ENCODE measurements at regions not wholly inside any gene's neighbourhood (a gene's known extent, or its start where the extent isn't known, plus 50 kb on each side); places are given as distances from the start of the nearest gene placed in this dataset.
"Not testable (repeated sequence)": the region's sequence is repeated elsewhere in the genome, so short reads cannot be mapped to it uniquely, and the experiment has no call there.

DNA sequence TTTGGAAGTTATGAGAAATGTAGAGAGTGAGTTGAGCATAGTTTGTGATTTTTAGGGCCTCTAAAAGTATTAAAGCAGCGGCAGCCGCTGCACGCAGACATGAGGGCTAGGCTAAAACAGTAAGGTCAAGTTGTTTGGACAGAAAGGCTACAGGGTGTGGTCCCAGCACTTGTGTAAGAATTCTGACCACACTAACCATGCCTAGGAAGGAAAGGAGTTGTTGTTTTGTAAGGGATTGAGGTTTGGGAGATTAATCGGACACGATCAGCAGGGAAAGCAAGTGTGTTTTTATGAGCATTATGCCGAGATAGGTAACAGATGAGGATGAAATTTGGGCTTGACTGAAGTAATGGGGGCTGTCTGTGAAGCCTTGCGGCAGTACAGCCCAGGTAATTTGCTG is 117.9 kb downstream of the ADAMTS15 start:
- not testable (repeated sequence) for H3K27ac ChIP-seq (ENCODE audit: insufficient read depth, low read depth, low read length, poor library complexity, severe bottlenecking); H3K4me3 ChIP-seq (ENCODE audit: insufficient read depth, low read depth, low read length); H3K27me3 ChIP-seq (ENCODE audit: control insufficient read depth, insufficient read depth, low read length, poor library complexity, severe bottlenecking); H3K4me1 ChIP-seq (ENCODE audit: control insufficient read depth, insufficient read depth, low read length); H3K9me3 ChIP-seq (ENCODE audit: control insufficient read depth, low read length); H3K36me3 ChIP-seq (ENCODE audit: control insufficient read depth, insufficient read depth, low read length)
- 87 to 89% methylated on average over 7 of the region's 7 CpGs for WGBS, 2 experiments

DNA sequence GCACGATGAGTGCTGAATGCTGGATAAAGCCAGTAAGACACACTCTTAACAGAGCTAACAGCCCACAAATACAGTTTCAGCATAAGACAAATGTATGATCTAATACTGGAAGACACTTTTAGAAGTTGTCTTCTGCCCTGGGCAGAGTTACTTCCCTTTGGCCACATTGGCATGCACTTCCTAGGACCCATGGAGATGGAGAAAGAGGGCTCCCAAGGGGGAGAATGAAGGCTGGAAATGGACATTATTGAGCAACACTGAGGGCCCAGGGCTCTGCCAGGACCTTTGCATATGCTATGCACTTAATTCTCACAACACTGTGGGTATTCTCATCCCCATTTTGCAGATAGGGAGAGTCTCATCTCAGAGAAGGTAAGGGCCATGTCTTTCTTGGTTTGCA is 123.1 kb downstream of the ADAMTS15 start:
- no peak overlapping the region for H3K27ac ChIP-seq (ENCODE audit: insufficient read depth, low read depth, low read length, poor library complexity, severe bottlenecking)
- no peaks in the 10 kb centered on the region for H3K4me1 ChIP-seq (ENCODE audit: control insufficient read depth, insufficient read depth, low read length)
- no peaks in the 10 kb centered on the region for H3K27me3 ChIP-seq (ENCODE audit: control insufficient read depth, insufficient read depth, low read length, poor library complexity, severe bottlenecking)
- H3K4me3 ChIP-seq (ENCODE audit: insufficient read depth, low read depth, low read length), result no peak overlapping the region
- 100% methylated on average over 1 of the region's 1 CpG for WGBS, 2 experiments
- no peaks in the 10 kb centered on the region for H3K36me3 ChIP-seq (ENCODE audit: control insufficient read depth, insufficient read depth, low read length)
- no peaks in the 10 kb centered on the region for H3K9me3 ChIP-seq (ENCODE audit: control insufficient read depth, low read length)

GRCh38 chr11:130571947-130572584 is 123.6 kb downstream of the ADAMTS15 start:
- 93 to 96% methylated on average over 10 of the region's 10 CpGs for WGBS, 2 experiments
- H3K4me3 ChIP-seq (ENCODE audit: insufficient read depth, low read depth, low read length), result no peak overlapping the region
- H3K27ac ChIP-seq (ENCODE audit: insufficient read depth, low read depth, low read length, poor library complexity, severe bottlenecking), result no peak overlapping the region
- no peaks in the 10 kb centered on the region for H3K4me1 ChIP-seq (ENCODE audit: control insufficient read depth, insufficient read depth, low read length)
- H3K27me3 ChIP-seq (ENCODE audit: control insufficient read depth, insufficient read depth, low read length, poor library complexity, severe bottlenecking), result no peaks in the 10 kb centered on the region
- H3K9me3 ChIP-seq (ENCODE audit: control insufficient read depth, low read length), result no peaks in the 10 kb centered on the region
- H3K36me3 ChIP-seq (ENCODE audit: control insufficient read depth, insufficient read depth, low read length), result no peaks in the 10 kb centered on the region

GRCh38 chr11:130573767-130574166 is 125.3 kb downstream of the ADAMTS15 start:
- no peaks in the 10 kb centered on the region for H3K4me1 ChIP-seq (ENCODE audit: control insufficient read depth, insufficient read depth, low read length)
- H3K27ac ChIP-seq (ENCODE audit: insufficient read depth, low read depth, low read length, poor library complexity, severe bottlenecking), result no peak overlapping the region
- no peaks in the 10 kb centered on the region for H3K36me3 ChIP-seq (ENCODE audit: control insufficient read depth, insufficient read depth, low read length)
- no peaks in the 10 kb centered on the region for H3K27me3 ChIP-seq (ENCODE audit: control insufficient read depth, insufficient read depth, low read length, poor library complexity, severe bottlenecking)
- 90 to 100% methylated on average over 2 of the region's 2 CpGs for WGBS, 2 experiments
- H3K4me3 ChIP-seq (ENCODE audit: insufficient read depth, low read depth, low read length), result no peak overlapping the region
- H3K9me3 ChIP-seq (ENCODE audit: control insufficient read depth, low read length), result no peaks in the 10 kb centered on the region

GRCh38 chr11:130574740-130575139 is 126.3 kb downstream of the ADAMTS15 start:
- H3K4me1 ChIP-seq (ENCODE audit: control insufficient read depth, insufficient read depth, low read length), result peaks cover under 1% of the 10 kb centered on the region
- 90 to 97% methylated on average over 2 of the region's 2 CpGs for WGBS, 2 experiments
- no peaks in the 10 kb centered on the region for H3K27me3 ChIP-seq (ENCODE audit: control insufficient read depth, insufficient read depth, low read length, poor library complexity, severe bottlenecking)
- H3K4me3 ChIP-seq (ENCODE audit: insufficient read depth, low read depth, low read length), result no peak overlapping the region
- no peak overlapping the region for H3K27ac ChIP-seq (ENCODE audit: insufficient read depth, low read depth, low read length, poor library complexity, severe bottlenecking)
- H3K9me3 ChIP-seq (ENCODE audit: control insufficient read depth, low read length), result no peaks in the 10 kb centered on the region
- no peaks in the 10 kb centered on the region for H3K36me3 ChIP-seq (ENCODE audit: control insufficient read depth, insufficient read depth, low read length)

GRCh38 chr11:130576146-130576545 is 127.7 kb downstream of the ADAMTS15 start:
- no peak overlapping the region for H3K27ac ChIP-seq (ENCODE audit: insufficient read depth, low read depth, low read length, poor library complexity, severe bottlenecking)
- peaks cover 14% of the 10 kb centered on the region for H3K4me1 ChIP-seq (ENCODE audit: control insufficient read depth, insufficient read depth, low read length)
- no peaks in the 10 kb centered on the region for H3K36me3 ChIP-seq (ENCODE audit: control insufficient read depth, insufficient read depth, low read length)
- H3K4me3 ChIP-seq (ENCODE audit: insufficient read depth, low read depth, low read length), result no peak overlapping the region
- H3K9me3 ChIP-seq (ENCODE audit: control insufficient read depth, low read length), result no peaks in the 10 kb centered on the region
- H3K27me3 ChIP-seq (ENCODE audit: control insufficient read depth, insufficient read depth, low read length, poor library complexity, severe bottlenecking), result no peaks in the 10 kb centered on the region
- WGBS, 2 experiments, result 95 to 99% methylated on average over 7 of the region's 7 CpGs

DNA sequence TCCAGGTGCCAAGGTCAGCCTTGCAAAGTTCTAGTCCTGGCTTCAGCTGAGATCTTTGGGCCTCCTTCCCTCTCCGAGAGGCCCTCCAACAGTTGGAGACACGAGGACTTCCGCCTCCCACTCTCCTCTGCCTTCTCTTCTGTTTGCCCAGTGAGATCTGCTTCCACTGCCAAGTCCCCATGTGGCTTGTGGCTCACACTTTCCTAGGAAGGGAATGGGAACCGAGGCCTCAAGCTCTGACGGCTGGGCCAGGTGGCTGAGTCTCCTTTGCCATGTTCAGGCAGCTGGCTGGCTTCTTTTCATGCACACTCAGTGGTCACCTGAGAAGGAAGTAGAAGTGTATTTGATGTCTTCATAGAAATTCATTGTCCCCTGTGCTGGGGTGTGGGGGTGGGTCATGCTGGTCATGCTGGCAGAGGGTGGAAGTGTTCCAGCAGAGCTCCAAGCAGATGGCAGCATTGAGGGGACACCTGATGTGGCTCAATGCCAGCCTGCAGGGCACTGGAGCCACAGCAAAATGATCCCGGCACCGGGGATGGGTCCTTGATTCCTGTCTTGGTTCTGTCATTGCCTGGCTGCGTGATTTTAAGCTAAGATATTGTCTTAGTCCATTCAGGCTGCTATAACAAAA is 130.4 kb downstream of the ADAMTS15 start:
- H3K4me3 ChIP-seq (ENCODE audit: insufficient read depth, low read depth, low read length), result no peak overlapping the region
- H3K36me3 ChIP-seq (ENCODE audit: control insufficient read depth, insufficient read depth, low read length), result no peaks in the 10 kb centered on the region
- 82 to 83% methylated on average over 8 of the region's 8 CpGs for WGBS, 2 experiments

DNA sequence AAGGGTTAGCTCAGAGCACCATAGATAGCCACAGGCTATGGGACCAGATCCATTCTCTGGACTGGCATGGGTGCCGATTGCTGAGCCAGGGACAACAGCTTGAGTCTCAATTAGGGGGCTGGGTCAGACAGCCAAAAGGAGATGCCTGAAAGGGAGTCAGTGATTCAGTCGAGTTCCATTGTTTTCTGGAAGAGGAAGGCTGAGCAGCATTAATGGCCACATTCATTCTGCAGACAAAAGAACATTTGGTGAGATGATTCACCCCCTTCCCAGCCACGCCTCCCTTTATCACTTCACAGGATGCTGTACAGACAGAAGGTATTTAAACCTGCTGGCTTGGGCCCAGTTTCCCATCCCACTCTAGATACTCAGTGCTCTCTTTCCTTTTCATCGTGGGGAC is 131.9 kb downstream of the ADAMTS15 start:
- H3K27me3 ChIP-seq (ENCODE audit: control insufficient read depth, insufficient read depth, low read length, poor library complexity, severe bottlenecking), result no peaks in the 10 kb centered on the region
- 11 to 19% methylated on average over 3 to 4 of the region's 4 CpGs for WGBS, 2 experiments
- H3K36me3 ChIP-seq (ENCODE audit: control insufficient read depth, insufficient read depth, low read length), result no peaks in the 10 kb centered on the region
- H3K27ac ChIP-seq (ENCODE audit: insufficient read depth, low read depth, low read length, poor library complexity, severe bottlenecking), result peak overlapping the region; percentile 61
- no peak overlapping the region for H3K4me3 ChIP-seq (ENCODE audit: insufficient read depth, low read depth, low read length)
- no peaks in the 10 kb centered on the region for H3K9me3 ChIP-seq (ENCODE audit: control insufficient read depth, low read length)
- peaks cover 28% of the 10 kb centered on the region for H3K4me1 ChIP-seq (ENCODE audit: control insufficient read depth, insufficient read depth, low read length)

More for the DNA sequence above, 130.4 kb downstream of the ADAMTS15 start:
- H3K9me3 ChIP-seq (ENCODE audit: control insufficient read depth, low read length), result no peaks in the 10 kb centered on the region
- no peak overlapping the region for H3K27ac ChIP-seq (ENCODE audit: insufficient read depth, low read depth, low read length, poor library complexity, severe bottlenecking)
- peaks cover 25% of the 10 kb centered on the region for H3K4me1 ChIP-seq (ENCODE audit: control insufficient read depth, insufficient read depth, low read length)
- H3K27me3 ChIP-seq (ENCODE audit: control insufficient read depth, insufficient read depth, low read length, poor library complexity, severe bottlenecking), result no peaks in the 10 kb centered on the region

- Histone ChIP-seq H3K36me3 (ENCODE audit: control insufficient read depth, insufficient read depth, low read length) (no peaks in the 10 kb centered on the region), H3K27ac (ENCODE audit: insufficient read depth, low read depth, low read length, poor library complexity, severe bottlenecking) (peak overlapping the region; percentile 61), H3K4me1 (ENCODE audit: control insufficient read depth, insufficient read depth, low read length) (peaks cover 28% of the 10 kb centered on the region), H3K4me3 (ENCODE audit: insufficient read depth, low read depth, low read length) (no peak overlapping the region), H3K27me3 (ENCODE audit: control insufficient read depth, insufficient read depth, low read length, poor library complexity, severe bottlenecking) (no peaks in the 10 kb centered on the region), H3K9me3 (ENCODE audit: control insufficient read depth, low read length) (no peaks in the 10 kb centered on the region)
- WGBS, 2 experiments, result 71 to 74% methylated on average over 5 of the region's 5 CpGs
These were observed 132.5 kb downstream of the ADAMTS15 start for GRCh38 chr11:130580891-130581492.

DNA sequence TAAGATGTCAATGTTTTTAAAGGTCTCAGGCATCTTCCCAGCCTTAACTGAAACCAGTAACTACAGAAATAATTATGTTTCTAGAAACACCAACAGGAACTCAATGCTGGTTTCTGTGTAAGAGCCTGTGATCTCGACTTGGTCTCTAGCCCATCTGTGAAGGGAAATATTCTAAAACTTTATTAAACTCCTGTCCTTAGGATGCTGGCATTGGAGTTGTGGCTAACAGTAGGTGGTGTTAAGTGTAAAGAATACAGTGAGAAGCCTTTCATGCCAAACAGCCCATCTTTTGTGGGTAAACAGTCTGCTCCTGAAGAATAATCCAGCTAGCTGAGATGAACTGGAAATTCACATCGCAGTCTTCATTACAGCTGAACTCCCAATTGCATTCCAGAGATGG is 133.2 kb downstream of the ADAMTS15 start:
- Histone ChIP-seq H3K4me3 (ENCODE audit: insufficient read depth, low read depth, low read length) (no peak overlapping the region), H3K36me3 (ENCODE audit: control insufficient read depth, insufficient read depth, low read length) (no peaks in the 10 kb centered on the region), H3K9me3 (ENCODE audit: control insufficient read depth, low read length) (no peaks in the 10 kb centered on the region), H3K4me1 (ENCODE audit: control insufficient read depth, insufficient read depth, low read length) (peaks cover 28% of the 10 kb centered on the region), H3K27ac (ENCODE audit: insufficient read depth, low read depth, low read length, poor library complexity, severe bottlenecking) (no peak overlapping the region), H3K27me3 (ENCODE audit: control insufficient read depth, insufficient read depth, low read length, poor library complexity, severe bottlenecking) (no peaks in the 10 kb centered on the region)
- WGBS, 2 experiments, result 85 to 97% methylated on average over 2 of the region's 2 CpGs

All from ectodermal cell (in vitro differentiated cells).